Adrenal gland (tissue), 5 donors: ENCODE measurements at regions not wholly inside any gene's neighbourhood (a gene's known extent, or its start where the extent isn't known, plus 50 kb on each side); places are given as distances from the start of the nearest gene placed in this dataset.

Experiments
- CTCF ChIP-seq, 6 experiments: fragments of 450-650 bp in 4 of 6; fragments of 200-600 bp in 2 of 6; sonication (generic) in 1 of 6; IDR thresholded peaks; 1 replicate in 5 of 6; 2 replicates in 1 of 6; pipeline versions ENCODE4 v1.5.1 to v1.8.0; 2016 to 2021; ENCODE audit warnings: antibody characterized with exemption in 6 of 6, mild to moderate bottlenecking in 2 of 6, moderate library complexity in 1 of 6
- POLR2A ChIP-seq, 2 donors: fragments of 450-650 bp; IDR thresholded peaks; one replicate each; pipeline ENCODE4 v1.6.1; 2017; ENCODE audit warnings: antibody characterized with exemption in 2 of 2, mild to moderate bottlenecking in 2 of 2, moderate library complexity in 1 of 2
- donor health status: DM: no; HTN: no; CAD: no.

- no peak for TF ChIP-seq CTCF (IDR thresholded peaks at IDR 0.05)
- TF ChIP-seq POLR2A (IDR thresholded peaks at IDR 0.05), result no peak
Observed at GRCh38 chr7:4434306-4434705, 247.8 kb upstream of the FOXK1 start.
